ENCODE measurements at regions not wholly inside any gene's neighbourhood (a gene's known extent, or its start where the extent isn't known, plus 50 kb on each side); places are given as distances from the start of the nearest gene placed in this dataset.

- Histone ChIP-seq H3K4me3 (no peak overlapping the region), H3K27me3 (no peaks in the 10 kb centered on the region), H3K27ac (no peak overlapping the region), H3K4me1 (no peaks in the 10 kb centered on the region), H3K36me3 (no peaks in the 10 kb centered on the region), H3K9me3 (no peaks in the 10 kb centered on the region)
- intact Hi-C loops (cut with DNase I; ENCODE audit: low total_unique reads) = no loop called here
- TF ChIP-seq POLR2A (IDR thresholded peaks at IDR 0.05) = no peak
- no peak for TF ChIP-seq POLR2AphosphoS5 (IDR thresholded peaks at IDR 0.05)
- no peak for TF ChIP-seq CTCF (IDR thresholded peaks at IDR 0.05)
- no peak for DNase-seq (ENCODE audit: low spot score in 2 of 2)
These were observed 115.3 kb upstream of the CCND2 start for GRCh38 chr12:4158306-4158705.

- TF ChIP-seq POLR2A (IDR thresholded peaks at IDR 0.05) = no peak
- no peak for TF ChIP-seq CTCF (IDR thresholded peaks at IDR 0.05)
- TF ChIP-seq POLR2AphosphoS5 (IDR thresholded peaks at IDR 0.05) = no peak
- intact Hi-C loops (cut with DNase I; ENCODE audit: low total_unique reads) = no loop called here
- no peak for DNase-seq (ENCODE audit: low spot score in 2 of 2)
- Histone ChIP-seq H3K4me3 (no peak overlapping the region), H3K9me3 (no peaks in the 10 kb centered on the region), H3K4me1 (no peaks in the 10 kb centered on the region), H3K27me3 (no peaks in the 10 kb centered on the region), H3K36me3 (no peaks in the 10 kb centered on the region), H3K27ac (no peak overlapping the region)
These were observed 116.4 kb upstream of the CCND2 start for GRCh38 chr12:4157122-4157521.

GRCh38 chr12:4156317-4156716 lies 117.2 kb upstream of the CCND2 start:
- H3K27me3 ChIP-seq = no peaks in the 10 kb centered on the region

GRCh38 chr12:4154672-4155225 lies 118.8 kb upstream of the CCND2 start:
- H3K27ac ChIP-seq = no peak overlapping the region
- intact Hi-C loops (cut with DNase I; ENCODE audit: low total_unique reads) = no loop called here
- no peak for DNase-seq (ENCODE audit: low spot score in 2 of 2)
- no peaks in the 10 kb centered on the region for H3K4me1 ChIP-seq
- no peaks in the 10 kb centered on the region for H3K36me3 ChIP-seq
- no peaks in the 10 kb centered on the region for H3K9me3 ChIP-seq
- no peaks in the 10 kb centered on the region for H3K27me3 ChIP-seq
- TF ChIP-seq POLR2AphosphoS5 (IDR thresholded peaks at IDR 0.05) (no peak), POLR2A (IDR thresholded peaks at IDR 0.05) (no peak), CTCF (IDR thresholded peaks at IDR 0.05) (no peak)
- H3K4me3 ChIP-seq = no peak overlapping the region

More at GRCh38 chr12:4156317-4156716, 117.2 kb upstream of the CCND2 start:
- DNase-seq (ENCODE audit: low spot score in 2 of 2) = no peak
- Histone ChIP-seq H3K36me3 (no peaks in the 10 kb centered on the region), H3K9me3 (no peaks in the 10 kb centered on the region), H3K27ac (peak overlapping the region; percentile 17 to 50), H3K4me1 (no peaks in the 10 kb centered on the region), H3K4me3 (no peak overlapping the region)
- TF ChIP-seq POLR2A (IDR thresholded peaks at IDR 0.05) = no peak
- TF ChIP-seq POLR2AphosphoS5 (IDR thresholded peaks at IDR 0.05) = no peak
- TF ChIP-seq CTCF (IDR thresholded peaks at IDR 0.05) = no peak
- intact Hi-C loops (cut with DNase I; ENCODE audit: low total_unique reads) = no loop called here

- intact Hi-C loops (cut with DNase I; ENCODE audit: low total_unique reads) = no loop called here
- no peaks in the 10 kb centered on the region for H3K9me3 ChIP-seq
- DNase-seq (ENCODE audit: low spot score in 2 of 2) = no peak
- no peaks in the 10 kb centered on the region for H3K36me3 ChIP-seq
- H3K27me3 ChIP-seq = no peaks in the 10 kb centered on the region
- no peak overlapping the region for H3K27ac ChIP-seq
- H3K4me1 ChIP-seq = no peaks in the 10 kb centered on the region
- H3K4me3 ChIP-seq = no peak overlapping the region
- TF ChIP-seq POLR2AphosphoS5 (IDR thresholded peaks at IDR 0.05) = no peak
- no peak for TF ChIP-seq POLR2A (IDR thresholded peaks at IDR 0.05)
- no peak for TF ChIP-seq CTCF (IDR thresholded peaks at IDR 0.05)
These were observed 120.1 kb upstream of the CCND2 start for GRCh38 chr12:4153343-4153892.

Measured in breast epithelium (tissue), 4 donors.